IMR-90 (cell line): ENCODE measurements at regions not wholly inside any gene's neighbourhood (a gene's known extent, or its start where the extent isn't known, plus 50 kb on each side); places are given as distances from the start of the nearest gene placed in this dataset.

ENCODE experiments used
- ATAC-seq: fragments of 200-7000 bp; cut with Tn5 transposase; 2 replicates; pipeline ENCODE4 v1.9.1; 2020; ENCODE audit warnings: low read depth, mild to moderate bottlenecking, moderate library complexity
- BruUV-seq: library from RNA; stranded (reverse); fragments of 400-500 nt; replicated peaks from 2 replicates; lab custom pipeline; 2021; lab: Mats Ljungman, UMichigan
- CTCF ChIA-PET: fragments of 300-600 bp; formaldehyde crosslinking; extraction: SDS; loops from one replicate; lab custom pipeline; 2021; ENCODE audit warnings: antibody characterized with exemption; lab: Yijun Ruan, JAX
- POLR2A ChIA-PET: fragments of 300-600 bp; sonication (Branson Sonifier 250); formaldehyde crosslinking; loops from one replicate; lab custom pipeline; 2022; ENCODE audit warnings: antibody characterized with exemption; ENCODE audit not compliant: unreplicated experiment; lab: Charles Lee
- DNase-seq: peaks from one replicate; pipeline ENCODE4 v3.0.0; 2013
- H2AFZ ChIP-seq: replicated peaks from 2 replicates; pipeline ENCODE3; 2013; ENCODE audit warnings: low read length, mild to moderate bottlenecking; ENCODE audit not compliant: poor library complexity
- H2AK5ac ChIP-seq: 2 replicates; pipeline ENCODE4 v1.6.1; 2013; ENCODE audit warnings: low read depth, low read length, inconsistent platforms
- H2AK9ac ChIP-seq: replicated peaks from 2 replicates; pipeline ENCODE3; 2013; ENCODE audit warnings: mild to moderate bottlenecking, low read depth, low read length, moderate library complexity; ENCODE audit not compliant: poor library complexity
- H2BK120ac ChIP-seq: 2 replicates; pipeline ENCODE4 v1.6.1; 2013; ENCODE audit warnings: low read depth, low read length, inconsistent platforms
- H2BK15ac ChIP-seq: 3 replicates; pipeline ENCODE4 v1.6.1; 2013; ENCODE audit warnings: low read depth, low read length, inconsistent platforms
- H2BK20ac ChIP-seq: 2 replicates; pipeline ENCODE4 v1.6.1; 2013; ENCODE audit warnings: low read depth, mild to moderate bottlenecking, inconsistent platforms, low read length, moderate library complexity
- H2BK5ac ChIP-seq: 2 replicates; pipeline ENCODE4 v1.6.1; 2013; ENCODE audit warnings: mild to moderate bottlenecking, low read depth, low read length, inconsistent platforms; ENCODE audit not compliant: poor library complexity, severe bottlenecking
- H3K14ac ChIP-seq: replicated peaks from 2 replicates; pipeline ENCODE4 v1.6.1; 2013; ENCODE audit warnings: low read depth, low read length, inconsistent platforms
- H3K18ac ChIP-seq: 2 replicates; pipeline ENCODE4 v1.6.1; 2013; ENCODE audit warnings: low read depth, low read length, control low read depth
- H3K23ac ChIP-seq: 2 replicates; pipeline ENCODE4 v1.6.1; 2013; ENCODE audit warnings: low read depth, low read length, inconsistent platforms
- H3K27ac ChIP-seq: 2 replicates; pipeline ENCODE4 v1.5.1; 2013; ENCODE audit warnings: mild to moderate bottlenecking, control low read depth, low read length; ENCODE audit not compliant: insufficient read depth
- H3K27me3 ChIP-seq: 2 replicates; pipeline ENCODE4 v1.6.1; 2013; ENCODE audit warnings: low read length; ENCODE audit not compliant: control insufficient read depth, insufficient read depth
- H3K36me3 ChIP-seq: 2 replicates; pipeline ENCODE4 v1.6.1; 2013; ENCODE audit warnings: low read length, mixed read lengths; ENCODE audit not compliant: control insufficient read depth, insufficient read depth
- H3K4ac ChIP-seq: 2 replicates; pipeline ENCODE4 v1.6.1; 2013; ENCODE audit warnings: low read depth, low read length, inconsistent platforms
- H3K4me1 ChIP-seq: 2 replicates; pipeline ENCODE4 v1.6.1; 2013; ENCODE audit warnings: low read length, mixed read lengths; ENCODE audit not compliant: control insufficient read depth, insufficient read depth
- H3K4me2 ChIP-seq: 2 replicates; pipeline ENCODE4 v1.6.1; 2013; ENCODE audit warnings: low read depth, mild to moderate bottlenecking, control low read depth, low read length, moderate library complexity
- H3K4me3 ChIP-seq: 2 replicates; pipeline ENCODE4 v1.5.1; 2013; ENCODE audit warnings: low read depth, mild to moderate bottlenecking, control low read depth, low read length, moderate library complexity; ENCODE audit not compliant: insufficient read depth
- H3K56ac ChIP-seq: 2 replicates; pipeline ENCODE4 v1.6.1; 2013; ENCODE audit warnings: low read length, inconsistent platforms; ENCODE audit not compliant: insufficient read depth; ENCODE audit errors: extremely low read depth
- H3K79me1 ChIP-seq, 2 experiments: 2 replicates each; pipeline ENCODE4 v1.6.1; 2013; ENCODE audit warnings: low read length in 2 of 2, inconsistent platforms in 1 of 2, low read depth in 1 of 2
- H3K9ac ChIP-seq: 2 replicates; pipeline ENCODE4 v1.6.1; 2013; ENCODE audit warnings: low read depth, low read length, control low read depth
- H3K9me1 ChIP-seq: 2 replicates; pipeline ENCODE4 v1.6.1; 2013; ENCODE audit warnings: low read length, inconsistent platforms; ENCODE audit not compliant: insufficient read depth
- H3K9me3 ChIP-seq: 2 replicates; pipeline ENCODE4 v1.6.1; 2013; ENCODE audit warnings: low read length; ENCODE audit not compliant: control insufficient read depth, insufficient read depth
- H4K20me1 ChIP-seq: 2 replicates; pipeline ENCODE4 v1.6.1; 2013; ENCODE audit warnings: low read length, inconsistent platforms; ENCODE audit not compliant: insufficient read depth
- H4K5ac ChIP-seq: 2 replicates; pipeline ENCODE4 v1.6.1; 2013; ENCODE audit warnings: mild to moderate bottlenecking, low read depth, low read length, control low read depth
- H4K8ac ChIP-seq, 2 experiments: 2 replicates each; pipeline ENCODE4 v1.6.1; 2013; ENCODE audit warnings: low read depth in 2 of 2, low read length in 2 of 2, control low read depth in 1 of 2, inconsistent platforms in 1 of 2
- H4K91ac ChIP-seq: 2 replicates; pipeline ENCODE4 v1.6.1; 2013; ENCODE audit warnings: low read depth, low read length, inconsistent platforms; ENCODE audit not compliant: insufficient read depth
- CEBPB ChIP-seq: IDR thresholded peaks from 2 replicates; pipeline ENCODE4 v1.6.1; 2012; ENCODE audit warnings: low read depth, low read length, improper control_type of control experiment
- CHD1 ChIP-seq: IDR thresholded peaks from 2 replicates; pipeline ENCODE4 v1.6.1; 2012; ENCODE audit warnings: low read depth, low read length, improper control_type of control experiment
- RAD21 ChIP-seq: IDR thresholded peaks from 2 replicates; pipeline ENCODE4 v1.6.1; 2012; ENCODE audit warnings: low read length, improper control_type of control experiment
- RFX5 ChIP-seq: IDR thresholded peaks from 2 replicates; pipeline ENCODE4 v1.8.0; 2012; ENCODE audit warnings: low read depth, mild to moderate bottlenecking, low read length, moderate library complexity
- WGBS, 2 experiments: methylation state at CpG; one replicate each; pipeline versions ENCODE4 v1.1.5 to v1.1.7; 2013; ENCODE audit warnings: missing lambda C conversion rate in 2 of 2; ENCODE audit not compliant: insufficient read length in 1 of 2; ENCODE audit errors: extremely low coverage in 2 of 2; 5-methylcytosine and 5-hydroxymethylcytosine counted together
- dilution Hi-C: fragments of 300-500 bp; cut with HindIII; formaldehyde crosslinking; loops from one replicate; pipeline ENCODE4 v1.14.3; 2018; ENCODE audit warnings: low sequenced_read_pairs; ENCODE audit not compliant: unreplicated experiment
- in situ Hi-C: fragments of 300-500 bp; cut with MboI; formaldehyde crosslinking; loops from 3 replicates; pipeline ENCODE4 v1.14.3; 2019; ENCODE audit warnings: low sequenced_read_pairs, inconsistent platforms, mixed read lengths
- intact Hi-C: fragments of 100-400 bp; cut with micrococcal nuclease; formaldehyde crosslinking; loops from 2 replicates; pipeline ENCODE4 v1.10.0; 2022

GRCh38 chr10:90462749-90463470, 394.9 kb downstream of the HTR7 start:
- H3K9ac ChIP-seq = no peak overlapping the region
- no peak overlapping the region for H3K4me2 ChIP-seq
- H4K91ac ChIP-seq = no peak overlapping the region
- dilution Hi-C loops = no loop called here
- no peak overlapping the region for H3K18ac ChIP-seq
- no peak overlapping the region for H3K14ac ChIP-seq
- H4K5ac ChIP-seq = no peak overlapping the region
- no peak overlapping the region for H2AK5ac ChIP-seq
- ChIA-PET POLR2A (no interaction called here), CTCF (interaction anchor here (0.6 kb wide), 1 partner anchor 334 kb away, joined by 3 read pairs; no protein-coding TSS in a partner anchor)
- H3K23ac ChIP-seq = no peak overlapping the region
- no peak overlapping the region for H3K4me3 ChIP-seq
- peak overlapping the region; percentile 37; the same call in 1 of the 2 replicates for H3K27ac ChIP-seq
- WGBS, 2 experiments = no CpG with 5 or more reads among the region's 2 CpGs
- H2BK20ac ChIP-seq = no peak overlapping the region
- H2AK9ac ChIP-seq = no peak overlapping the region
- no peaks in the 10 kb centered on the region; the same call in 1 of the 2 replicates for H3K27me3 ChIP-seq
- no peak overlapping the region for H3K4ac ChIP-seq
- H3K9me3 ChIP-seq = no peaks in the 10 kb centered on the region
- no peak overlapping the region for H4K8ac ChIP-seq
- BruUV-seq = no TSS peak
- no peaks in the 10 kb centered on the region for H3K36me3 ChIP-seq
- H3K4me1 ChIP-seq = no peaks in the 10 kb centered on the region
- H4K20me1 ChIP-seq = no peaks in the 10 kb centered on the region
- in situ Hi-C loops = no loop called here
- DNase-seq (peak; percentile 31), ATAC-seq (peak; percentile 40; the same call in 1 of the 2 replicates)
- no peak overlapping the region for H2AFZ ChIP-seq
- TF ChIP-seq RFX5 (no peak), CEBPB (peak; percentile 56; the same call in 1 of the 2 replicates), CHD1 (no peak), RAD21 (no peak)
- no peak overlapping the region for H2BK5ac ChIP-seq
- no peak overlapping the region for H2BK15ac ChIP-seq
- no peak overlapping the region for H2BK120ac ChIP-seq
- no peaks in the 10 kb centered on the region for H3K79me1 ChIP-seq
- no peaks in the 10 kb centered on the region for H3K9me1 ChIP-seq
- intact Hi-C loops = no loop called here
- H3K56ac ChIP-seq = no peak overlapping the region
